ENCODE measurements at regions not wholly inside any gene's neighbourhood (a gene's known extent, or its start where the extent isn't known, plus 50 kb on each side); places are given as distances from the start of the nearest gene placed in this dataset.

GRCh38 chr14:82223276-82223675 lies 689.6 kb upstream of the SEL1L start:
- DNase-seq (ENCODE audit: unreplicated experiment): no peak
- ChIA-PET CTCF (no interaction called here), POLR2A (no interaction called here)
- no peak for TF ChIP-seq CTCF (IDR thresholded peaks at IDR 0.05; ENCODE audit: unreplicated experiment)
- H3K9me3 Mint-ChIP-seq (ENCODE audit: unreplicated experiment): no peaks in the 10 kb centered on the region
- intact Hi-C loops (cut with micrococcal nuclease): no loop called here
- no TSS peak for BruUV-seq (replicated peaks)
- H3K4me1 Mint-ChIP-seq (ENCODE audit: insufficient read depth, unreplicated experiment): no peaks in the 10 kb centered on the region
- no peaks in the 10 kb centered on the region for H3K27me3 Mint-ChIP-seq (ENCODE audit: insufficient read depth, unreplicated experiment)
- no peak overlapping the region for H3K4me3 Mint-ChIP-seq (ENCODE audit: unreplicated experiment)
- peaks cover 5% of the 10 kb centered on the region for H3K36me3 Mint-ChIP-seq (ENCODE audit: insufficient read depth, unreplicated experiment)
- no peak overlapping the region for H3K27ac Mint-ChIP-seq (ENCODE audit: low read depth, unreplicated experiment)

- H3K4me3 Mint-ChIP-seq (ENCODE audit: unreplicated experiment): no peak overlapping the region
- H3K27ac Mint-ChIP-seq (ENCODE audit: low read depth, unreplicated experiment): no peak overlapping the region
- DNase-seq (ENCODE audit: unreplicated experiment): no peak
- H3K9me3 Mint-ChIP-seq (ENCODE audit: unreplicated experiment): no peaks in the 10 kb centered on the region
- POLR2A ChIA-PET: no interaction called here
- BruUV-seq (replicated peaks): no TSS peak
- no peaks in the 10 kb centered on the region for H3K27me3 Mint-ChIP-seq (ENCODE audit: insufficient read depth, unreplicated experiment)
- no peaks in the 10 kb centered on the region for H3K4me1 Mint-ChIP-seq (ENCODE audit: insufficient read depth, unreplicated experiment)
- no peak for TF ChIP-seq CTCF (IDR thresholded peaks at IDR 0.05; ENCODE audit: unreplicated experiment)
- intact Hi-C loops (cut with micrococcal nuclease): no loop called here
- CTCF ChIA-PET: no interaction called here
- peaks cover 5% of the 10 kb centered on the region for H3K36me3 Mint-ChIP-seq (ENCODE audit: insufficient read depth, unreplicated experiment)
Measured at GRCh38 chr14:82224610-82225009, 691.0 kb upstream of the SEL1L start.

GRCh38 chr14:82230748-82231147 lies 697.1 kb upstream of the SEL1L start:
- ChIA-PET CTCF (no interaction called here), POLR2A (no interaction called here)
- no peaks in the 10 kb centered on the region for H3K4me1 Mint-ChIP-seq (ENCODE audit: insufficient read depth, unreplicated experiment)
- intact Hi-C loops (cut with micrococcal nuclease): no loop called here
- no peak overlapping the region for H3K27ac Mint-ChIP-seq (ENCODE audit: low read depth, unreplicated experiment)
- TF ChIP-seq CTCF (IDR thresholded peaks at IDR 0.05; ENCODE audit: unreplicated experiment): no peak
- H3K27me3 Mint-ChIP-seq (ENCODE audit: insufficient read depth, unreplicated experiment): no peaks in the 10 kb centered on the region
- no peak for DNase-seq (ENCODE audit: unreplicated experiment)
- peaks cover 5% of the 10 kb centered on the region for H3K36me3 Mint-ChIP-seq (ENCODE audit: insufficient read depth, unreplicated experiment)
- H3K4me3 Mint-ChIP-seq (ENCODE audit: unreplicated experiment): no peak overlapping the region
- H3K9me3 Mint-ChIP-seq (ENCODE audit: unreplicated experiment): no peaks in the 10 kb centered on the region
- no TSS peak for BruUV-seq (replicated peaks)

- Mint-ChIP-seq H3K36me3 (ENCODE audit: insufficient read depth, unreplicated experiment) (no peaks in the 10 kb centered on the region), H3K27me3 (ENCODE audit: insufficient read depth, unreplicated experiment) (no peaks in the 10 kb centered on the region), H3K4me1 (ENCODE audit: insufficient read depth, unreplicated experiment) (no peaks in the 10 kb centered on the region), H3K9me3 (ENCODE audit: unreplicated experiment) (peaks cover 12% of the 10 kb centered on the region), H3K4me3 (ENCODE audit: unreplicated experiment) (no peak overlapping the region), H3K27ac (ENCODE audit: low read depth, unreplicated experiment) (no peak overlapping the region)
- intact Hi-C loops (cut with micrococcal nuclease): no loop called here
- POLR2A ChIA-PET: no interaction called here
- BruUV-seq (replicated peaks): no TSS peak
- no peak for DNase-seq (ENCODE audit: unreplicated experiment)
- CTCF ChIA-PET: no interaction called here
- TF ChIP-seq CTCF (IDR thresholded peaks at IDR 0.05; ENCODE audit: unreplicated experiment): no peak
Measured at GRCh38 chr14:82238649-82239048, 705.0 kb upstream of the SEL1L start.
